GM23248 (cell line): ENCODE measurements at regions not wholly inside any gene's neighbourhood (a gene's known extent, or its start where the extent isn't known, plus 50 kb on each side); places are given as distances from the start of the nearest gene placed in this dataset.

ENCODE experiments used
- EZH2 ChIP-seq: fragments of 200-600 bp; sonication (generic); IDR thresholded peaks from 2 replicates; pipeline ENCODE4 v1.6.1; 2018; ENCODE audit warnings: antibody characterized with exemption, mild to moderate bottlenecking; ENCODE audit not compliant: insufficient read depth, poor library complexity, severe bottlenecking
- EZH2phosphoT487 ChIP-seq: fragments of 200-600 bp; sonication (generic); IDR thresholded peaks from 2 replicates; pipeline ENCODE4 v1.6.1; 2018; ENCODE audit warnings: antibody characterized with exemption, moderate library complexity, mild to moderate bottlenecking, low read depth; ENCODE audit not compliant: insufficient read depth

GRCh38 chr13:90428522-90429210 is 918.8 kb upstream of the MIR17HG start:
- TF ChIP-seq EZH2 (no peak), EZH2phosphoT487 (no peak)
